ENCODE measurements at regions not wholly inside any gene's neighbourhood (a gene's known extent, or its start where the extent isn't known, plus 50 kb on each side); places are given as distances from the start of the nearest gene placed in this dataset.

- Mint-ChIP-seq H3K4me3 (no peak overlapping the region), H3K36me3 (ENCODE audit: low read depth) (no peaks in the 10 kb centered on the region), H3K4me1 (peaks cover 4% of the 10 kb centered on the region), H3K9me3 (no peaks in the 10 kb centered on the region), H3K27ac (no peak overlapping the region), H3K27me3 (ENCODE audit: insufficient read depth) (no peaks in the 10 kb centered on the region)
- Histone ChIP-seq H3K9ac (ENCODE audit: extremely low read depth, low read length, poor library complexity, severe bottlenecking) (no peak overlapping the region), H3K27me3 (ENCODE audit: control insufficient read depth, insufficient read depth, low read length, poor library complexity, severe bottlenecking) (no peaks in the 10 kb centered on the region), H3K4me1 (ENCODE audit: control insufficient read depth, insufficient read depth, low read length) (no peaks in the 10 kb centered on the region), H3K4me3 (ENCODE audit: low read length) (no peak overlapping the region), H3K9me3 (ENCODE audit: control insufficient read depth, low read length) (no peaks in the 10 kb centered on the region), H3K27ac (ENCODE audit: low read depth, low read length) (no peak overlapping the region), H3K36me3 (ENCODE audit: control insufficient read depth, insufficient read depth, low read length) (no peaks in the 10 kb centered on the region)
- 89 to 90% methylated on average over 8 of the region's 8 CpGs for WGBS, 2 experiments (ENCODE audit: insufficient coverage in 1 of 2, insufficient read length in 1 of 2)
- DNase-seq: peak; percentile 53
- TF ChIP-seq CTCF (conservative IDR thresholded peaks at IDR 0.05): no peak
Observed at GRCh38 chr3:72346526-72346926, 501.7 kb downstream of the SHQ1 start.

DNA sequence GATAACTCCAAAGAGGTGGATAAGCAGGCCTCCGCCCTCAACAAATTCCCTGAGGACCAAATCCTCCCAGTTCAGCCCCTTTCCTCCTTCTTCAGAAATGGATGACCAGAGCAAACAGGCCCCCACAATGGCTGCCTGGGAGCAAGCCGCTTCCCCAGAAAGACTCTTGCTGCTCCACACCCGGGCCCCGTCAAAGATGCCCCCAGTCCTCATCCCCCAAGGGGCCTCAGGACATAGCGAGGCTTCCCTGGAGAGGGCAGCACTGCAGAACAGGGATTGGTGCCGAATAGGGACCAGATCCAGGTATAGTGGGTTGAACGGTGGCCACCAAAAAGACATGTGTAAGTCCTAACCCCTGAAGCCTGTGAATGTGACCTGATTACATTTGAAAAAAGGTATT lies 502.3 kb downstream of the SHQ1 start:
- H3K36me3 ChIP-seq (ENCODE audit: control insufficient read depth, insufficient read depth, low read length): no peaks in the 10 kb centered on the region
- Mint-ChIP-seq H3K4me1 (peaks cover 4% of the 10 kb centered on the region), H3K27me3 (ENCODE audit: insufficient read depth) (no peaks in the 10 kb centered on the region), H3K9me3 (no peaks in the 10 kb centered on the region), H3K27ac (no peak overlapping the region), H3K36me3 (ENCODE audit: low read depth) (no peaks in the 10 kb centered on the region), H3K4me3 (no peak overlapping the region)
- H3K4me1 ChIP-seq (ENCODE audit: control insufficient read depth, insufficient read depth, low read length): no peaks in the 10 kb centered on the region
- no peaks in the 10 kb centered on the region for H3K27me3 ChIP-seq (ENCODE audit: control insufficient read depth, insufficient read depth, low read length, poor library complexity, severe bottlenecking)
- no peak overlapping the region for H3K4me3 ChIP-seq (ENCODE audit: low read length)
- peak; percentile 54 for TF ChIP-seq CTCF (conservative IDR thresholded peaks at IDR 0.05)
- H3K9ac ChIP-seq (ENCODE audit: extremely low read depth, low read length, poor library complexity, severe bottlenecking): no peak overlapping the region
- DNase-seq: peak; percentile 66
- 68 to 77% methylated on average over 5 to 7 of the region's 7 CpGs for WGBS, 2 experiments (ENCODE audit: insufficient coverage in 1 of 2, insufficient read length in 1 of 2)
- no peaks in the 10 kb centered on the region for H3K9me3 ChIP-seq (ENCODE audit: control insufficient read depth, low read length)
- H3K27ac ChIP-seq (ENCODE audit: low read depth, low read length): no peak overlapping the region

DNA sequence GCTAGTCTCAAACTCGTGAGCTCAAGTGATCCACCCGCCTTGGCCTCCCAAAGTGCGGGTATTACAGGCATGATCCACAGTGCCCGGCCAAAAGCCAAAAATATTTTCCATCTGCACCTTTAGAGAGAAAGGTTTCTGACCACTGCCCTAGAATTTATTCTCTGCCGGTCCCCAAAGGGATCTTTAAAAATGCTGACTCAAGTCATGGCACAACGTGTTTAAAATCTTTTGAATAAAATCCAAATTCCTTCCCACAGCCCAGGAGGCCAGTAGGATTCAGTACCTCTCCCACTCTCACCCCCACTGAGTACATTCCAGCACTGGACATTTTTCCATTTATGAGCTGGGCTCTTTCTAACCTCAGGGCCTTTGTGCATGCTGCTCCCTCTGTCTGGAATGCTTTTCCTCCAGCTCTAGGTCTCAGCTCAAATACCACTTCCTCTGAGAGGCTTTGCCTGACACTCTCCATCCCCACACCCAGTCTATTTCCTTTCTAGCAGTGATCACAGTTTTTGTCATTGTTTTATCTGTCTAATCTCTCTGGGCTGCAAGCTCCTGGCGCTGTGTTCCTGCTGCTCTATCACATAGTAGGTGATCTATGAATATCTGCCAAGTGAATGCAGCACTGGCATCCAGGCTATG lies 502.9 kb downstream of the SHQ1 start:
- Mint-ChIP-seq H3K9me3 (no peaks in the 10 kb centered on the region), H3K27me3 (ENCODE audit: insufficient read depth) (no peaks in the 10 kb centered on the region), H3K27ac (no peak overlapping the region), H3K4me1 (peaks cover 4% of the 10 kb centered on the region), H3K36me3 (ENCODE audit: low read depth) (no peaks in the 10 kb centered on the region), H3K4me3 (no peak overlapping the region)
- H3K27me3 ChIP-seq (ENCODE audit: control insufficient read depth, insufficient read depth, low read length, poor library complexity, severe bottlenecking): no peaks in the 10 kb centered on the region
- WGBS, 2 experiments (ENCODE audit: insufficient coverage in 1 of 2, insufficient read length in 1 of 2): 94 to 100% methylated on average over 5 to 7 of the region's 7 CpGs
- no peaks in the 10 kb centered on the region for H3K4me1 ChIP-seq (ENCODE audit: control insufficient read depth, insufficient read depth, low read length)
- no peak overlapping the region for H3K27ac ChIP-seq (ENCODE audit: low read depth, low read length)
- H3K36me3 ChIP-seq (ENCODE audit: control insufficient read depth, insufficient read depth, low read length): no peaks in the 10 kb centered on the region
- no peak overlapping the region for H3K4me3 ChIP-seq (ENCODE audit: low read length)
- no peak overlapping the region for H3K9ac ChIP-seq (ENCODE audit: extremely low read depth, low read length, poor library complexity, severe bottlenecking)
- DNase-seq: no peak
- TF ChIP-seq CTCF (conservative IDR thresholded peaks at IDR 0.05): no peak
- H3K9me3 ChIP-seq (ENCODE audit: control insufficient read depth, low read length): no peaks in the 10 kb centered on the region
